Head of caudate nucleus (tissue), 42 donors: ENCODE measurements at regions not wholly inside any gene's neighbourhood (a gene's known extent, or its start where the extent isn't known, plus 50 kb on each side); places are given as distances from the start of the nearest gene placed in this dataset.
"Not testable (repeated sequence)": the region's sequence is repeated elsewhere in the genome, so short reads cannot be mapped to it uniquely, and the experiment has no call there.

Experiments
- DNase-seq, 42 donors: peaks; one replicate each; pipeline versions ENCODE4 v3.0.0 to v3.0.0-alpha.2; 2020 to 2021; ENCODE audit warnings: mixed read lengths in 7 of 42
- intact Hi-C: fragments of 100-400 bp; cut with DNase I; formaldehyde crosslinking; loops from one replicate; pipeline ENCODE4 v1.15.0; 2022

DNA sequence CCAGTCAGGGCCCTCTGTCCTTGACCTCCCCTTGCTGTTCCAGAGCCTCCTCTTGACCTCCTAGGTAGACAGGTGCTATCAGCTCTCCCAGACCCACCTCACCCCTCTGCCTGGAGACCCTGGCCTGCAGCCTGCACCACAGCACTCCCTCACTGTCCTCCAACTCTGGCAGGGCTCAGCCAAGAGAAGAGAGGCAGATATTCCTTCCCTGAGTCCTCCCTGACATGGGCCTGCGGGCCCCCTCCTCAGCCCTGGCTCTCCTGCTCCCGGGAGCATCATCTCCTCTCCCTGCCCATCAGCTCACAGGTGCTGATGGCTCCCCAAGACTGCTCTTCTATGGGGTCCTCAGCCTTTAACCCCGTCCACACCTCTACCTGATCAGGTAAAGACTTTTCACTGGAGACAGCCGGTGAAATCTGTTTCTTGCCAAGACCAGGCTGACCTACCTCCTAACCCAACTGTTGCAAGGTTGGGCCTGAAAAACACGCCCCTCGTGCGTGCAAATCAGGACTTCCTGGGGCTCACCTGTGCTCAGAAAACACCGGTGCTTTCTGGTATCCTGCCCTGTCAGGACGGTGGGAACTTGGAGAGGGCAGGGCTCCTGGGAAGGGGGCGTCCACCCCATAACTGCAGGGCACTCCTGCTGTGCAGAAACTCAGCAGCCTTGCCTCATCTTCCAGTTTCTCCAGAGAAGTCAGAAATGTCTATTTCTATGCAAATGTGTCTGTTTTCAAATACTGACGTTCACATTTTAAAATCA lies 160.7 kb downstream of the SHANK2 start:
- intact Hi-C loops: no loop called here
- no peak for DNase-seq

DNA sequence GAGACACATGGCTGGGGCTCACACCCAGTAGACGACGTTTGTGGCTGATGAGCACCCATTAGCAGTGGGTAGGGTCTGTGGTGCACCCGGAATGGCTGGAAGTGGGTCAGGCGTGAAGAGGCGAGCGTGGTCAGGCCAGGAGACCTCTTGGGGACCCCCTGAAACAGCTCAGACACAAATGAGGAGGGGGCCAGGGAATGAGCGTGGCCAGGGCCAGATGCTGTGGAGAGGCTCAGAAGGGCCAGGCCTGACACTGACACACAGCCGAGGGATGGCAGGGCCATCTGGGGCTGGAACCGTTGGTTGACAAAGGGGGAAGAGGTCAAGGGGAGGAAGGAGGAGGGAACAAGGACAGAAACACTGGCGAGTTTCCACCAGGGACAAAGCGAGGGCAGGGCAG lies 162.8 kb downstream of the SHANK2 start:
- no peak for DNase-seq
- intact Hi-C loops: no loop called here

DNA sequence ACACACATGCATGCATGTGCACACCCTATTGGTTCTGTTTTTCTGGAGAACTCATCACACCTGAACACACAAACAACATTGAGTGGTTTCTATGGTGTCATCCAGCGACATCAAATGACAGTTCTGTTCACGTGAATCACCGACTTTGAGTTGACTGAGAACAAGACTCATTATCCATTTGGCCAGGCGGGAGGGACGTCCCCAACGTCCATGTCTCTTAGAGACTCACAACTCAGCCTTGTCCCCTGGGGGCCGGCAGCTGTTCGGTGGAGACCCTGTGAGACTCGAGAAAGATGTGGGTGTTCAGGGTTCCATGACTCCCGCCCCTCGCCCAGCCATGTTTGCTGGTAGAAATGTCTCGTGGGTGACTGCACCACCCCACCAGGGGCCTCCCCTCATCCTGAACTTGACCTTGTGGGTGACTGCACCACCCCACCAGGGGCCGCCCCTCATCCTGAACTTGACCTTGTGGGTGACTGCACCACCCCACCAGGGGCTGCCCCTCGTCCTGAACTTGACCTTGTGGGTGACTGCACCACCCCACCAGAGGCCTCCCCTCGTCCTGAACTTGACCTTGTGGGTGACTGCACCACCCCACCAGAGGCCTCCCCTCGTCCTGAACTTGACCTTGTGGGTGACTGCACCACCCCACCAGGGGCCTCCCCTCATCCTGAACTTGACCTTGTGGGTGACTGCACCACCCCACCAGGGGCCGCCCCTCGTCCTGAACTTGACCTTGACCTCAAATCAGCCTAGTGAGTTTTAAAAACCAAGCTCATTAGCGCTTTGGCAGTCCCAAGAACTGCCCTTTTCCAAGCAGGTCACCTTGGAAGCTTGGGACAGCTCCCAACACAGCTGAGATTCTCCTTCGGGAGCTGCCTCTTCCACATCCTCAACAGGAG lies 163.8 kb downstream of the SHANK2 start:
- DNase-seq, intact Hi-C loops: not testable (repeated sequence)

DNA sequence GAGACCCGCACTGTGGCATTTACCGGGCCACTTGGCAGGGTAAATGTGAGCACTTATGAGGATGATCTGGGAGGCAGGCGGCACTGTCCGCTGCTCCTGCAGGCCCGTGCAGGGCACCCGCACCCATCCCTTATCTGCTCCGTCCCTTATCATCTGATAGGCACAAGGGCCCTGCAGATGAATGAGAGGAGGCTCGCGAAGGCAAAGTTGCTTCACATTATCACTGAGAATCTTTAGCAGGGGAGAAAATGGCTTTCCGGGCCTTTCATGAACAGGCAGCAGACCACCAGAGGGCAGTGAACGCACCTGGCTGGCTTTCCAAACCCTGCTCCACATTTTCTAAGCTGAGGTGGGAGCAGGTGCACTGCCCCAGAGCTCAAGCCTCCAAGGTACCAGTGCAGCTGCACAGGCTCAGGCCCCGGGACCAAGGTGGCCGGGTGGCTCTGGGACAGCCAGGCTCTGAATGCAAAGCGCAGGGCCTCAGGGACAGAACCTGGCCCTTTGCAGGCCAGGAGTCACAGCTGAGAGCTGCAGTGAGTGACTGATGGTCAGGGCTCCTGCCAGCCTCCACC lies 165.6 kb downstream of the SHANK2 start:
- intact Hi-C loops: no loop called here
- peak; percentile 14 to 72 (median 46) for DNase-seq

DNA sequence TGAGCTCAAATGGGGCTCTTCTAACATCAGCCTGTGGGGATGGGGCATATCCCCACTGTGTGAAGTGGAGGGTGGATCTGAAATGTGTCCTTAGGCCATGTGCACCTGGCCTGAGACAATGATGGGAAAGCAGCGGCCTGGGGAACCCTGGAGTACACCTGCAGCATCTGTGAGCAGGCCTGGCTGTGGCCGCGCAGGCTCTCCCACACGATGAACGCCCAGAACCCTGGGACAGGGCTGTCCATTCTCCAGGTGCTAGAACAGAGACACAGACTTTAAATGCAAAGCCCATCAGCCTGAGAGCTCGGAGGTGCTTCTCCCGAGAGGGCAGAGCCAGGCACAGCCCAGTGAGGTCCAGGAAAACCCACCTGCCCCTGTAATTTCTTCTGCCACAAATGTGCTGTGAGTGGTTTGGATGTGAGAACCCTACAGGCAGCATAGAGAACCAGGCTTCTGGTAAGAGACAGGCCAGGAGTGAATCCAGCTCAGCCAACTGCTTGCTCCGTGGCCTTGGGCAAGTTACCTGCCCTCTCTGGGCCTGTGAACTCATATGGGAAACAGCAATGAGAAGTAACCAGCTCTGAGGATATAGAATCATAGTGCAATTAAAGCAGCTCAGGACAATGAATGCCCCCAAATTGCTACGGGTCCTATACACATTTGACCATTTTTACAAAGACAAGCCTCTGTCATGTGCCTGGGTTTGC lies 167.9 kb downstream of the SHANK2 start:
- no peak for DNase-seq
- intact Hi-C loops: no loop called here

DNA sequence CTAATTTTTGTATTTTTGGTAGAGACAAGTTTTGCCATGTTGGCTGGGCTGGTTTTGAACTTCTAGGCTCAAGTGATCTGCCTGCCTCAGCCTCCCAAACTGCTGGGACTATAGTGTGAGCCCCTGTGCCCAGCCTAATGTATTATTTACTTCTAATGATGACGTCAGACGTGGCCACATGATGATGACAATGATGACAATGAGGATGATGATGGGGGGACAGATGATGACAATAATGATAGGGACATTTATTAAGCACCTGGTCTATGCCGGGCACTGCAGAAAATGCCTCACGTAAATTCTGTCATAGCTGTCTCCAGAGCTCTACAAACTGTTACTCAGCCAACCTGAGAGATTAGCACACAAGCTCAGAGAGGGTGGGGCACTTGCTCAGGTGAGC lies 169.3 kb downstream of the SHANK2 start:
- no peak for DNase-seq

DNA sequence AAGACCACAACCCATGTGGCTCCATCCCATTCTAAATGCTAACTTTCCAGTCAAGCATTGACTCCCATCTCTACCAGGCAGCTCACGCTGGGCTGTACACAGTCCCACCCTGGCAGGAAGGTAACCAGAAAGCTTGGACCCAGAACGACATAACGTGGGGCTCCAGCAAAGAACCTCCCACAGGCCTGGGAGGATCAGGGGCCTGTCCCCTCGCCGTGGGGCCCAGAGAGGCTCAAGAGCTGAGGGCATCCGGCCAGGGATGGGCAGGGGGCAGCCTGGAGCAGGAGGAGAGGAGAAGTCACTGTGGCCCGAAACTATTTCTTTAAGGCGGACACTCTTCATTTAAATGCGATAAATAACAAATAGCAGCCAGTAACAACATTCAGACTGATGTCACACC lies 169.9 kb downstream of the SHANK2 start:
- intact Hi-C loops: no loop called here
- no peak for DNase-seq

More for the DNA sequence above, 169.3 kb downstream of the SHANK2 start:
- intact Hi-C loops: no loop called here

DNA sequence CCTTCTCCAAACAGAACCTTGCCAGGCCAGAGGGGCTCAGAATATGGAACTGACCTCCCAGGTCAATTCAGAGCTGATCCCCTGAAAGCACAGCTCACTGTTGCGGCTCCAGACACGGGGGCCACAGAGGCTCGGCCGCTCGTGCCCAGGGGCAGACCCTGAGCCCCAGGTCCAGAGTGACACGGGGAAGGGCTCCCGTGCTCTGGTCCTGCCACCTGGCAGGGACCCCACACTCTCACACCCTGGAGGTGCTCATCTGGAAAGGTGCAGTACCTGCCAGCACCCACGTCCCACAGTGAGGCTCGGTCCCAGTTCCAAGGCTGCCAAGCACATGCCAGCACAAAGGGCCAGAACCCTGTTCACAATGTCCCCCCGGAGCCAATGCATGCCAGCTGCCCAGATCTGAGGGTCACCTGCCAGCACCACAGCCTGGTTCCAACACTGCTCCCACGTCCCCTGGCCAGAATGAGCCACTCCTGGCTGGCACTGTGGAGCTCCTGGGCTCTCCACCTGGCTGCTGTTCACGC lies 170.6 kb downstream of the SHANK2 start:
- no peak for DNase-seq
- intact Hi-C loops: no loop called here

DNA sequence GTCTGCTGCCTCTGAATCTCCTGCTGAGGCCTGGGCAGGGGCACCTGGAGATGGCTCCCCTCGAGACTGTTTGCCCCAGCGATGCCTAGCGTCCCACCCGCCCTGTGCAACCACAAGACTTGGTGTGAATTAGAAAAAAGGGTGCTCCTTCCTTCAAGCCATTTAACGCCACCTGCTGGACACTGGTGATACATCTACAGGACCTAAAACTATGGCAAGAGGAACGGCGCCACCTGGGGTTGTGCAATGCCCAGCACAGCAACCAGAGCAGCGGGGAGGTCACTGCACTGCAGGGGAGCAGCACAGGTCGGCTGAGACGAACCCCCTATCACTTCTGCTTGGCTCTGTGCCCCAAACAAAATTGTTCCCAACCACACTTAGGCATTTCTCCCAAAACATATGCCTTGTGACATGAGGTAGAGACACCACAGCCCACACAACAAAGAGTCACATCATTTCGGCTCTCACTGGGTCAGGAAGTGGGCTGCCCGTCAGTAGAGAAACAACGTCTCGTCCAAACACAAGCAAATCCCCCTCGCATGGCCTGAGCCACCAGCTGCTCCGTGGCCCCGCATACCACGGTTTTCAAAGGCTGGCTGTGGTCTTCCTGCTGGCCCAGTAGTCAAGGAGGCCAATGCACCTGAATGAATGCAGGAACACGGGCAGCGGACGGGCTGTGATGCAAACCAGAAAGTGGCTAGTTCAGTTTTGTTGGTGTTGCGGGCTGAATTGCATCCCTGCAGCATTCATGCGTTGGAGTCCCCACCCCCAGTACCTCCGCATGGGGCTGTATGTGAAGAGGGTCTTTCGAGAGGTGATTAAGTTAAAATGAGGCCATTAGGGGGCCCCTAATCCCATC lies 171.9 kb downstream of the SHANK2 start:
- DNase-seq: peak; percentile 63 to 93 (median 84)

DNA sequence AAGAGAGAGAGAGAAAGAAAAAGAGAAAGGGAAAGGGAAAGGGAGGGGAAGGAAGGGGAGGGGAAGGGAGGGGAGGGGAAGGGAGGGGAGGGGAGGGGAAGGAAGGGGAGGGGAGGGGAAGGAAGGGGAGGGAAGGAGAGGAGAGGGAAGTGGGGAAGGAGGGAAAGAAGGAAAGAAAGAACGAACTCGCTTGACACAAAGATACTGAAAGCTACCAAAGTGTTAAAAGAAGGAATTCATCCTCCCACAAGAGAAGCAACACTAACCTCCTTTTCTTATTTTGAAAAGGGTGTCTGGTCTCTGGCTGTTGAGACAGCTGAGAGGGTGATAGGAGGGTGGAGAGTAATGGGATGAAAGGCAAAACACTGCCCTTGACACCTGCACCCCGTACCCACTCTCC lies 172.6 kb downstream of the SHANK2 start:
- intact Hi-C loops: no loop called here

More for the DNA sequence above, 171.9 kb downstream of the SHANK2 start:
- intact Hi-C loops: no loop called here

DNA sequence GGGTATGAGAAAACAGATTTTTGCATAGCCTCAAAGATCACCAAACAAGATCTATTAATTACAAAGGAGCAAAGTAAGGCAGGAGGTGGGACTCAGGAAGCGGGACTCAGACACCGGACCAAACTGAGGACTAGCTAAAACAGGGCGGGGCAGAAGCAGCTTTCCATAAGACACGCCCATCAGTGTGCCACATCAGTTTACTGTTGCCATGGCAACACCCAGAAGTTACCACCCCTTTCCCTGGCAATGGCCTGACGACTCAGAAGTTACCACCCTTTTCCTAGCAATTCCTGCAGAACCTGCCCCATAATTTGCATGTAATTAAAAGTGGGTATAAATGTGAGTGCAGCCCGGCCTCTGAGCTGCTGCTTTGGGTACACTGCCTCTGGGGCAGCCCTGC lies 173.9 kb downstream of the SHANK2 start:
- intact Hi-C loops: no loop called here
- no peak for DNase-seq

More for the DNA sequence above, 172.6 kb downstream of the SHANK2 start:
- DNase-seq: no peak

DNA sequence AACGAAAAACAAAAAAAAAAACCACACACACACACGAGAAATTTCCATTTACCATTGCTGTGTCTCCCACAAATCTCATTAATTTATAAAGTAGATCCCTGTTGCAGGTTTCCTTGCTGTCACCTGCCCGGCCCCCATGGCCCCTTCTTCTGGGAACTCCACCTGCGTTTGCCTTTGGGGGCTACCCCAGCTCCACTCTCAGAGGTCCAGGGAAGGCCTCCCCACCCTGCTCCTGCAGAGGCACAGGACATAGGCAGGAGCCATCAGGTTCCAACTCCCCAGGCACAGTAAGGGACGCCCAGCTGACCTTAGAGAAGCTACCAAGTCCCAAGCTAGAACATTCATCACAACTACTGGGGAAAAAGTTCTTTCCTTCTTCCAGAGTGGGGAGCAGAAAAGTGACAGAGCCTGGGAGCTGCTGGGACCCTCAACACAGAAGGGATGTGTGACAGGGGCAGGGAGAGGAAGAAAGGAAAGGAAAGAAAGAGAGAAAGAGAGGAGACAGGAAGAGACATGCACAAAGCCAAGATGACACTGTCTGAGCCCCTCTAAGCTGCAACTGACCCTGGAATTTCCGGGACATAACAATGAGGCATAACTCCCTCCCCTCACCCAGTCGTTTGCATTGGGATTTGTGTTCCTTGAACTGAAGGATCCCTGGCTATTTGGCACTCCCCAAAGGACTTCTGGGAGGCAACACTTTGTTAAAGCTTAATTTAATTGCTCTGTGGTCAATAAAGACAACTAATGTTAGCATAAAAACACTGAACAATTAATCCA lies 175.7 kb downstream of the SHANK2 start:
- intact Hi-C loops: no loop called here
- no peak for DNase-seq

DNA sequence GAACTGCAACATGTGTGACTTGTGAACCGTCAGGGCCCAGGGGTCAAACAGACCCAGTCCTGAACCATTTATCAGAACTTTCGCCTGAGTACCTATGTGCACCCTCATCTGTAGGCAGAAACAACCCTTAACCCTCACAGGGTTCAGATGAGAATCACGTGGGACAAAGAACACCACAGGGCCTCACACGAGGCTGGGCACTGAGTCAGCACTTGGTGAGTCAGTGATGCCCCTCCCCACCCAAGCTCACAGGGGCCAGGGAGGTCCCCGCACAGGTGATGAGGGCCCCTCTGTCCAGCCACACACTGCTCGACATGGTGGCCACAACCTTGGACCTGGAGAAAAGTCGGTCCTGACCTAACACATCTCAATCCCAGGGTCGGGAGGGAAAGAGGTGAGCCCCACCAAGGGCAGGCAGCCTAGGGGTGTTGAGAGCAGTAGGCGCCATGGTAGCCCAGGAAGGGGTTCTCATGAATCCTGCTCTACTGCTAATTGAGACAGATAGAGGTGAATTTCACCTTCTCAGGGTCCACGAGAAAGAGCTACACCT lies 176.4 kb downstream of the SHANK2 start:
- DNase-seq: no peak
- intact Hi-C loops: no loop called here

DNA sequence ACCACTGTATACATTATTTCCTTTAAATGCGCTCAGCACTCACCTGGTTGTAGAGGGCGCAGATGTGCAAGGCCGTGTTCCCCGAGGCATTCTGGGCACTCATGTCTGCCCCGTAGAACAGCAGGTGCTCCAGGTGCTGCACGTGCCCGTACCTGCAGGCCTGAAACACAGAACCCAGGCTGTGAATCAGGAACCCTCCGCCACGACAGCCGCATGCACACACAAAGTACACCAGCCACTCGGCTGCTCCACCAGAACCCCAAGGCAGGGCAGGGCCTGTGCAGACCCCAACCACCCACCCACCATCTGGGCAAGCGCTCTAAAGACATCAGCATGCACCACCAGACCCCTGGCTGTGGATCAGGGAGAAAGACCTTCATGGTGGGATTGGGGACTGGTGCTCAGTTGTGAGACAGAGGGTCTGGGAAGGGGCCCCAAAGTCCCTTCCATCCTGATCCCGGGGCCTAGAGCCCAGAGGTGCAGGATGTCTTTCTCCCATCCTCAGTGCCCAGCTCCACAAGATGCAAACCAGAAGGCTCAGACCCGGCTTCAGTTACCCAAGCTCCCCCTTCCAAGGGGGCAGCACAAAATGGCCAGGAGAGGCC lies 177.2 kb downstream of the SHANK2 start:
- intact Hi-C loops: no loop called here
- no peak for DNase-seq

DNA sequence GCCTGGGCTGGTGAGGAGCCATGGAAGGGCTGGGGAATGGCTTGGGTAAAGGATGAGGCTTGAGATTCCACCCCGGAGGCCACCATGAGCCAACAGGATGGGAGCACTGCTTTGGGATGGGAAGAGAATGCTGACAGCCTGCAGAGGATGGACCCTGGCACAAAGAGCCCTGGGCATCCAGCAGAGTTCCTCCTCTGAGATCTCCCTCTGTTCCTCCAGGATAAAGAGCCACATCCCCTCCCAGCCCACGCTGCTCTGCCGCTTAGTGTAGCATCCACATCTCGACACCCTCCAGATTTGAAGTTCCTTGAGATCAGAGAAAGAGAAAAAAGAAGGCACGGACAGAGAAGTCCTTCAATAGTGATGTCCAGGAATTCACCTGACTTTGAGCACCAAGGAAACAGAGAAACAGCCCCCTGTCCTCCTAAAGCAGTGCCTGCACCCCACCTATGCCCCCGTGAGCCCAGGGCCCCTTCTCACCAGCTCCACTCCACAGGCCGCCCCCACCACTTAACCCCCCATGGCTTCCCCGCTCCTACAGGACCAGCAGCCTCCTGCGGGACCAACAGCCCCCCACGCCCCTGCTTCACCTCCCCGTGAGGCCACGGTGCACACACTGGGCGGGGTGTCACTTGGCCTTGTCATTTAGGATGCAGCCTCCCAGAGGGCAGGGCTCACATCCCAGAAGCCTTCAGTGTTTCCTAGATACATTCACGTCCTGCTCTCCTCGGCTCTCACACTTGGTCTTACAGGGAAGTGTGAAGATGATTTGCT lies 180.5 kb downstream of the SHANK2 start:
- intact Hi-C loops: no loop called here
- no peak for DNase-seq
